WTC11 (cell line): ENCODE measurements at regions not wholly inside any gene's neighbourhood (a gene's known extent, or its start where the extent isn't known, plus 50 kb on each side); places are given as distances from the start of the nearest gene placed in this dataset.

Experiments used
- CTCF ChIP-seq: fragments of 200-600 bp; IDR thresholded peaks from 2 replicates; pipeline ENCODE4 v1.8.0; 2022; ENCODE audit warnings: antibody characterized with exemption
- HMGA2 ChIP-seq: fragments of 250-450 bp; sonication (Bioruptor Pico); IDR thresholded peaks from 2 replicates; pipeline ENCODE4 v1.4.0; 2021; ENCODE audit warnings: mild to moderate bottlenecking, moderate library complexity
- NFE2L1 ChIP-seq: sonication (generic); formaldehyde crosslinking; IDR thresholded peaks from 2 replicates; pipeline ENCODE4 v1.8.1; 2023; ENCODE audit warnings: missing genetic modification reagents
- RORB ChIP-seq: fragments of 250-450 bp; sonication (Bioruptor Pico); IDR thresholded peaks from 2 replicates; pipeline ENCODE4 v1.9.0; 2021; ENCODE audit warnings: mild to moderate bottlenecking
- SP1 ChIP-seq: sonication (generic); formaldehyde crosslinking; conservative IDR thresholded peaks from 2 replicates; pipeline ENCODE4 v1.8.1; 2022; ENCODE audit warnings: missing genetic modification reagents
- STAT6 ChIP-seq: sonication (generic); formaldehyde crosslinking; conservative IDR thresholded peaks from 2 replicates; pipeline ENCODE4 v1.8.1; 2023; ENCODE audit warnings: mild to moderate bottlenecking, low read depth, missing genetic modification reagents, moderate library complexity
- TCF7 ChIP-seq: sonication (generic); formaldehyde crosslinking; IDR thresholded peaks from 2 replicates; pipeline ENCODE4 v1.8.0; 2022; ENCODE audit warnings: mild to moderate bottlenecking, low read depth, missing genetic modification reagents, moderate library complexity
- USF1 ChIP-seq: sonication (generic); formaldehyde crosslinking; IDR thresholded peaks from 2 replicates; pipeline ENCODE4 v1.8.0; 2022; ENCODE audit warnings: mild to moderate bottlenecking, missing genetic modification reagents
- USF2 ChIP-seq: sonication (generic); formaldehyde crosslinking; IDR thresholded peaks from 2 replicates; pipeline ENCODE4 v1.8.1; 2023; ENCODE audit warnings: mild to moderate bottlenecking, missing genetic modification reagents, moderate library complexity
- ZBTB21 ChIP-seq: sonication (generic); formaldehyde crosslinking; IDR thresholded peaks from 2 replicates; pipeline ENCODE4 v1.8.1; 2023; ENCODE audit warnings: mild to moderate bottlenecking, missing genetic modification reagents, borderline replicate concordance
- ZBTB43 ChIP-seq: sonication (generic); formaldehyde crosslinking; IDR thresholded peaks from 2 replicates; pipeline ENCODE4 v1.8.1; 2023; ENCODE audit warnings: mild to moderate bottlenecking, missing genetic modification reagents
- ZNF263 ChIP-seq: sonication (generic); formaldehyde crosslinking; IDR thresholded peaks from 2 replicates; pipeline ENCODE4 v1.8.1; 2022; ENCODE audit warnings: low read depth, mild to moderate bottlenecking, moderate library complexity, missing genetic modification reagents
- ZNF317 ChIP-seq: sonication (generic); formaldehyde crosslinking; IDR thresholded peaks from 2 replicates; pipeline ENCODE4 v1.8.1; 2023; ENCODE audit warnings: low read depth, mild to moderate bottlenecking, moderate library complexity, missing genetic modification reagents, borderline replicate concordance
- ZNF416 ChIP-seq: fragments of 250-450 bp; sonication (Bioruptor Pico); IDR thresholded peaks from 2 replicates; pipeline ENCODE4 v1.9.0; 2021; ENCODE audit warnings: mild to moderate bottlenecking, inconsistent platforms

- TF ChIP-seq SP1 (CRISPR knock-in tag): no peak
- no peak for TF ChIP-seq NFE2L1 (CRISPR knock-in tag)
- no peak for TF ChIP-seq ZBTB21
- TF ChIP-seq ZNF317 (CRISPR knock-in tag): no peak
- TF ChIP-seq ZNF416 (CRISPR knock-in tag): no peak
- no peak for TF ChIP-seq RORB (CRISPR knock-in tag)
- no peak for TF ChIP-seq STAT6 (CRISPR knock-in tag)
- no peak for TF ChIP-seq CTCF
- TF ChIP-seq ZBTB43 (CRISPR knock-in tag): no peak
- TF ChIP-seq USF2 (CRISPR knock-in tag): no peak
- no peak for TF ChIP-seq ZNF263 (CRISPR knock-in tag)
- TF ChIP-seq HMGA2 (CRISPR knock-in tag): no peak
- no peak for TF ChIP-seq TCF7 (CRISPR knock-in tag)
- no peak for TF ChIP-seq USF1
Measured at GRCh38 chr6:56368491-56368890, 121.1 kb upstream of the COL21A1 start.
